Caki2 (cell line): ENCODE measurements at regions not wholly inside any gene's neighbourhood (a gene's known extent, or its start where the extent isn't known, plus 50 kb on each side); places are given as distances from the start of the nearest gene placed in this dataset.
"Not testable (repeated sequence)": the region's sequence is repeated elsewhere in the genome, so short reads cannot be mapped to it uniquely, and the experiment has no call there.

Experiments used
- DNase-seq: peaks from one replicate; pipeline ENCODE4 v3.0.0-alpha.2; 2015; ENCODE audit warnings: low read depth
- in situ Hi-C: cut with HindIII; loops from 2 replicates; pipeline ENCODE4 v1.10.0; 2016; ENCODE audit warnings: low sequenced_read_pairs, low pct_unique_long_range_greater_than_20kb, mixed read lengths

DNA sequence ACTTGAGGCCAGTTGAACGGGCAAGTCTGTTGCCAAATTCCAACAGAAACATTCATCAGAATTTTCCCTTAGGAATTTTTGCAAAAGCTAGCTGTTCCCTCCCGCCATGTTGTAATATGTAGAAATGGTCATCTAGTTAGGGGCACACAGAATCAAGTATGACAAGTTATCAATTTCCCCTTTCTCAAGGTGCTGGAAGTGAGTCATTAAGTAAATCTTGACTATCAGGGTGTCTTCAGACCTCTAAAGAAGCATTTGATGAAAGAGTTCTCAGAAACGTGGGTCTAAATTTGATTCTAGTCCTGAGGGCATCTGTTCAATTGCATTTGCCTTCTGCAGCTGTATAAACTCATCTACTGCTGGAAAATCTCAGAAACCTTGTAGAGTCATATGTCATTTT lies 123.4 kb upstream of the FRMD4B start:
- in situ Hi-C loops, result no loop called here
- DNase-seq, result no peak

DNA sequence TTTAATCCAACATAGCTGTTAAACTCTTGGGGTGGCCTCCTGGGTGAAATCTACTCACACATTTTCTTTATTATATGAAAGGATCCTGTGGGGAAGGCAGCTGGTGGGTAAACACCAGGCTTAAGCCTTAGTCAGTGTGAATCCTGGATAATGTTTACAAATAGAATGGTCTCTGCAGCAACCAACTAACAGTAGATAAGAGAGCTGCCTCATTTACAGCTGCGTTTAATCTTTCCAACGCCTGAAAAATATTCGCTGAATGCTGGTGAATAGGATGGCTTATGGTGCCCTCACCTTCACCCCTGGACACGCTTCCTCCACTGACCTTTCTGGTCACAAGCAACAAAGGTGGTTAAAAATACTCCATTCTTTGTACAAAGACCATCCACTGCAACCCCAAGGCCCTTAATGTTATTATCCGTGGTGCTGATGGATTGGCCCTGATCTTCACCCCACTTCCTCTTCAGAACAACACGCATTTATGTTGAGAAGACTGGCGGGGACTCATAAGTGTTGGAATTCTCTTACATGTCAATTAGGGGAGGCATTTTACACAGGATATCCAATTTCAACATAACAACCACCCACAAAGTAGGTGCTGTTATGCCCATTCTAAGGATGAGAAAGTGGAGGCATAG lies 120.0 kb upstream of the FRMD4B start:
- in situ Hi-C loops, result no loop called here

DNA sequence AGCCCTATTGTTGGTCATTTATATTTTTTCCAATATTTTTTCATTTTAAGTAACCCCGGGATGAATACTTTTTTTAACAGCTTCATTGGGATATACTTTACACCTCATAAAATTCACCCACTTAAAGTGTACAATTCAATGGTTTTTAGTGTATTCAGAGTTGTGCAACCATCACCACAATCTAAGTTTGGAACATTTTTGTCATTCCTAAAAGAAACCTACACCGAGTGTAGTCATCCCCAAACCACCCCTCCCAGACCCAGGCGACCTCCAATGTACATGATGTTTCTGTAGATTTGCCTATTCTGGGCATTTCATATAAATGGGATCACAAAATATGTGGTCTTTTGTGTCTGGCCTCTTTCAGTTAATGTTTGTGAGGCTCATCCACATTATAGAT lies 118.3 kb upstream of the FRMD4B start:
- in situ Hi-C loops, result no loop called here
- no peak for DNase-seq

More for the DNA sequence above, 120.0 kb upstream of the FRMD4B start:
- DNase-seq, result no peak

DNA sequence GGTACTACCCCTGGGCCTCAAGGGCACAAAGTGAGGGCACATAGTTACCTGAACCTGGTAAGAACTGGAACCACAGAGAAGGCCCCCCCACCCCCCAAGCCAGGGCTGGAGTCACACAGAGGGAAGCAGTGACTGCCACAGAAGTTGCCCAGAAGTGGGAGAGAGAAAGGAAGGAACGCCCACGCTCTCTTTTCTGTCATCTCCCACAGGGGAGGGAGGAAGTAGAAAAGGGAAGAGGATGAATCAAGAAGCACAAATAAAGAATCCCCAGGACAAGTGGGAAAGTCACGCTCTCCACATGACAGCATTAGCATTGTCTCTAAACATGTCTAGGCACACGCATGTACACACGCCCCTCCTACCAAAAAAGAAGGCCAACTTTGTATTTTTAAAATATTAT lies 114.7 kb upstream of the FRMD4B start:
- in situ Hi-C loops, result no loop called here
- no peak for DNase-seq

DNA sequence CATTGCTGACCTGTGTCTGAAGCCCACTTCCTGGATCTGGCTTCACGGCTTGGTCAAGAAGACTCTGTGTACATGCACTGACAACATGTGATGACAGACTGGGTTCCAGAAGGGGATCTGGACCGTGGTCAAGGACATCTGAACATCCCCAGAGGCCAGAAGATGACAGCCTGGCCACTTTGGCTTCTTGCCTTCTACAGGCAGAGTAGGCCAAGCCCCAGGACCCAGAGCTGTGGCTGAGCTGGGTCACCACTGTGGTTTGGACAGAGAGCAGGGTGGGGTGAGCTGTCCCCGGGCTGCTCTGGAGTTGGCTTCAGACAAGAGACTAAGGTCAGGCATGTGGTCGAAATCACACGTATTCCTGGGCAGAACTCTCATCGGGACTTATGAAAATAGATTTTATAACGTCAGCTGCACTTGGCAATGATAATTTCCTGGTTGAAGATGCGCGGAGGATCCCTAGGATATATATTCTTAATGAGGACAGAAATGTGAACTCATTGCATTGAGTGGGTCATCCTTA lies 114.1 kb upstream of the FRMD4B start:
- in situ Hi-C loops, result no loop called here
- no peak for DNase-seq

DNA sequence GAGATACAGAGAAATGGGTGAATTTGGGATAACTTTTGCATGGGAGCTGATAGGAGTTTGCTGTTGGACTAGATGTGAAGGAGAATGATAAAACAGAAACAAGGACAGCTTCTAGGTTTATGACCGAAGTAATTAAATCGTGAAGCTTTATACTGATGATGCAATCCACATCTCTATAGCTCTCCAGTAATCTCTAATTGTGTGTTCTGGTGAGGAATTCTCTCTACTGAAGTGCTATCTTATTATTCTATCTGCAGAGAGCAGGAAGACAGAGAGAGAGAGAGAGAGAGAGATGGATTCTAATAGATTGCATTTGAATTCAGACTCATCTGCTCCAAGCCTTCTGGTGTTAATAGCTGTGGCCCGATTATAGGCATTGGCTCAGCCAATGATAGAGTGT lies 113.5 kb upstream of the FRMD4B start:
- no peak for DNase-seq
- in situ Hi-C loops, result no loop called here

DNA sequence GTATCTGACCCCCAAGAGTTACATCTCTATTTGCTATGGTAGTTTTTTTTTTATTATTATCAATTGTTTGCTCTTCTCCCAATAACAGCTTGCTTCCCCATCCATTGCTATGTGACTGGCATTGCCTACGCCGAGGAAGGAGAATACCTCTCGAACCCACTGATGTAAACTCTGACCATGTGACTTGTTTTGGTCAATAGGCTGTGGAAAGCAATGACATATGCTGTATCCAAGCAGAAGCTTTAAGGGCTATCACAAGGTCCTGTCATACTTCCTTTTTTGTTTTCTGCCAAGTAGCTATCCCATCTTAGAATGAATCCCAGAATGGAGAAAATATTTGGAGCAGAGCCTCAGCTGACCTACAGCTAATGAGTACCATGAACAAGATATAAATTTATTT lies 111.0 kb upstream of the FRMD4B start:
- no peak for DNase-seq
- in situ Hi-C loops, result no loop called here

DNA sequence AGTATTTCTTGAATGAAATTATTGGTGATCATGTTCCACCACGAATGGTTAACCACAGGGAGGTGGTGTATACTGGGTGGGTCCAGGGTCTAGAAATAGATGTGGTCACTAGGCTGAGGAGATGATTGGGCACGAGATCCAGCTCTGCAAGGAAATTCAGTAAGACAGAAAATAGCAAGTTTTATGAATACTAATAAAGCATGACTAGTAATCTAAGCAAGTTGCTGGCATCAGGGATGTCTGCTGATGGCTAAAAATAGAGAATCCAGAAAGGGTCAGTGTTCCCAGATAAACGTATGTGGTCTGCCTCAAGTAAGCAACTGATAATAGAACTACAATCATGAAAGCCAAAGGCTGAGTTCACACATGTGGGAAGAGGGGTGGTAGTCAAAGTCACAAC lies 108.3 kb upstream of the FRMD4B start:
- in situ Hi-C loops, result no loop called here
- DNase-seq, result no peak

DNA sequence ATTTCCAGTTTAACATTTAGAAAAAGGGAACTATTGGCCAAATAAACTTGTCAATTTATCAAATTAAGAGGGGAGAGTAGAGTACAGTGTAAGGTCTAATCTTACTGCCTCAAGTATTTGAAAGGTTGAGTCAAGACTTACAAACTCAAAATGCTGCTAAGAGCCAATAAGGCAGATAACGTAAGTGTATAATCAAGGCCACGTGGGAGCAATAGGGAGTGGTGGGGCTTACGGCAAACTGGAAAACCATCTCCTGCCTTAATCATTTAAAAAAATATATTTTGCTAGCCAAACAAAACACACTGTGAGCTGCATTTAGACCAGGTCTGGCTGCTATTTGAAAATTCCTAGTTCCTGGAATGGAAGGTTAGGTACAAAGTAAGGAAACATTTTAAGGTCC lies 107.3 kb upstream of the FRMD4B start:
- no peak for DNase-seq
- in situ Hi-C loops, result no loop called here

DNA sequence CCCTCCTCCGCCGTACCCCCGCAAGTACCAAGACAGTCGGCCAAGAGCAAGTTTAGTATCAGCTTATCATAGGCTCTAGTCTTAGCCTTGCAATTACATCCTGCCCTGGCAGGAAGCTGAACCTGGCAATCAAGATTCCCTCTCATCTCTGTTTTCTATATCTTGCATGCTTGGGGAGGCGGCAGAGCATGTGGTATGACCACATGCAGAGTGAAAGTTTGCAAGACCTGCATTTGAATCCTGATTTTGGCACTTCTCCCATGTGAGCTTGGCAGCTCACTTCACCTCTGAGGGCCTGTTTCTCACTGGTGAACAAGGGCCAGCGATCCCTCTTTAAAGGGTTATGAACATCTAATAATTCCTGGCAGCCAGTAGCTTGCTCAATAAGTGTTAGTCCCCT lies 106.1 kb upstream of the FRMD4B start:
- no peak for DNase-seq
- in situ Hi-C loops, result no loop called here

DNA sequence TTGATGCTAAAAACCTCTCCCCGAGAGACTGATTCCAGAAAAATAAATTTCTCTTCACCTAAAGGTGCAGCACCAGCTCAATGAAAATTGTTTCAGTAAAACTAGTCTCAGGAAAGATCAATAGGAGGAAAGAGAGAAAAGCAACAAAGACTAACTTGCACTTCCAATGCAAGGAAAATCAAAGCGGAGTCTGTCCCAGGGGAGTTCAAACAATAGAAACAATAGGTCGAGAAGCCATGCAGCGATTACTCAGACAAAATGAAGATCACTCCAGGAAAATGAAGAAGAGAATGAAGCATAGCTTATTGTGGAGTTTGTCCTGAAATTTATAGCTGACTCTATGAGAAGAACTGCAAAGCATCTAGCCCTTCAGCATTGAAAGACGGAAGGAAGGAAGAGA lies 105.1 kb upstream of the FRMD4B start:
- in situ Hi-C loops, result no loop called here
- DNase-seq, result no peak

DNA sequence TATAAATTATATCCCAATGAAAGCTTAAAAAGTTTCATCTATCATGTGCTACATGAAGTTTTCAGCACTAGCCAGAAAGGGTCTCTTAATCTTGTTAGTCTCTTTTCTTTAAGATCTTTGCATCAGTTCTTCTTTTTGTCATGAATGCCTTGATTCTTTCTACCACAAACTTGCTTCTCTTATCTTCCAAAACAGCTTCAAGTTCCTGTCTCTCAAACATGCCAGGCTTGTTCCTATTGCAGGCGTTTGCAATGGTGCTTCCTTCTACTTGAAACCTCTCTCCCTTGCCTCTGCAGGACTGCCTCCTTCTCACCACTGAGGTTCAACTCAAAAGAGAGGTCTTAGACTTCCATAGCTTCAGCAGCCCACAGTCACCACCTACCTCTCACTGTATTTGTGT lies 104.3 kb upstream of the FRMD4B start:
- no peak for DNase-seq
- in situ Hi-C loops, result no loop called here

DNA sequence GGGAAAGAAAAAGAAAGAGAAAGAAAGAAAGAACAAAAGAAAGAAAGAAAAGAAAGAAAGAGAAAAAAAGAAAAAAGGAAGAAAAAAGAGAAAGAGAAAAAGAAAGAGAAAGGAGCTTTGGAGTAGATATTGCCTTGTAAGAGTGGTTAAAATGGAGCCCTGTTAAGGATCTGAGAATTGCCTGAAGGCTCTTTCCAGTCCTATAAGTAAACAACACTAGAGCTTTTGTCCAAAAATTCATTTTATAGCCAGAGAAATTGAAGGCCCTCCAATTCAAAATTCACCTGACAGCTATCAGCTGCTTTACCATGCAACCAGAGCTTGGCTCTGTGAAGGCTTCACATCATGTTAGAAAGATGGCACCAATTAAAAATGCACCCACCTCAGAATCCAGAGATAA lies 102.1 kb upstream of the FRMD4B start:
- in situ Hi-C loops, result no loop called here
- DNase-seq, result no peak

DNA sequence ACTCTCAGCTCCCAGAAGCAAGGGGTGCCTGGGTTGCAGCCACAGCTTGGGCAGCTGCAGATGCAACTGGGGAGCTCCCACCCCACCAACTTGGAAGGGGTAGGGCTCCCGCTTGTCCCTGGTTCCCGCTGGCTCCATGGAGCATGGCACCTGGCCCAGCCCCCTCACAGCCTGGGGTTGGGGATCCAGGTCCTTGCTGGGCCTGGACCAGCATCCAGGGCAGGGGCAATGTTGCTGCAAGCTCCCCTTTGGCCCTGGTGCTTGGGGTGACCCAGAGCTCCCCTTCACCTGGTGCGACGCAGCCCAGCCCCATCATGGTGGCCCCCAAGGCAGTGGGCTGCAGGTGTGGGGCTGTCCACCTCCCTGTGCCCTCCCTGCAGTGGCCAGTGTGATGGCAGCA lies 99.6 kb upstream of the FRMD4B start:
- DNase-seq, result no peak
- in situ Hi-C loops, result no loop called here

DNA sequence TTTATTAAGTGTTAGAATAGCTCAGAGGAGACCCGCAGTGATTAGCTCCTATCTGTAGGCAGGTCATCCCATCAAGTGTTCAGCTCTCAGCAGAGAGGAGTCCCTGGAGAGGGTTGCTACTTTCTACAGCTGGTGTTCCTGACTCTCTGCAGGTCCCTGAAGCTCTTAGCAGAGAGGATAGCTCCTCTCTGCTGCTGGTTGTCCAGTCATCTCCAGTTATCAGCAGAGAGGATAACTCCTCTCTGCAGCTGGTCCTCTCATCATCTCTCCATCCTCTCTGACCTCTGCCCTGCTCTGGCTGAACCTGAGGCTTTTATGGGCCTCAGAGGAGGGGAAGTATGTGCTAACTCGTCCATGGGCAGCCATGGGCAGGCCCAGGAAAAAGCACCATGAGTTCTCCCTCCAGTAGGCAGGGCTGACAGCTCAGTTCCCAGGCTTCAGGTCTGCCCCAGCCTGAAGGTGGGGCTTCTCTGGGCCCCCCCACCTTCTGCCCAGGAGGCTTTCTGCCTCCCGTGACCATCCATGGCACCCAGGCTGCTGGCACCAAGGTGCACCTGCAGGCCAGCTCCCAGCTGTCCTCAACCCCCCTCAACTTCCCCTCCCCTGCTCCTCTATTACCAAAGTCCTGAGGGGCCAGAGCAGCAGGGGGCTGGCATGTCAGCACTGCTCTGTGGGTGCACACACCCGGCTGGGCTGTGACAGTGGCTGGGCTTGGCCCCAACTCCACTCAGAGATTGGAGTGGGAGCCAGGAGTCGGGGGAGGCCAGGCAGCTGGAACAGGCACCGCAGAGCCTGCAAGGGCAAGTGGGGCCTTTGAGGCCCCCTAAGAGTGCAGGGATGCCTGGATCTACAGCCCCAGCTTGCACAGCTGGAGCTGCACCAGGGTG lies 98.9 kb upstream of the FRMD4B start:
- in situ Hi-C loops, result no loop called here

DNA sequence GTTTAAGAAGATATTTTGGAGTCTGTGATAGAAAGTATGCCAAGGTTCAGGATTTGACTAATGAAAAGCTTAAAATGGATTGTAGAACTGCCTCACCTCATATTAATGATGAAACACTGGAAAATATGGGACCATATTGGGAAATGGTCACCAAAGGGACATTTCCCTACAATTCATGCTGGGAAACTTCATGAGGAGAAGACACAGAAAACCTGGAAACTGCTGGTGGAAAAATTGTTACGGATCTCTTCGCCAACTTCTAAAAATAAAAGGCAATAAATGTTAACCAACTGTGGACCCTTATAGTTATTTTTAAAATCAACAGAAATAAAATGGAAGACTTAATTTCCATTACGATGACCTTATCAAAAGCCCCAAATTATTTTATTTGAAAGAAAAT lies 97.6 kb upstream of the FRMD4B start:
- in situ Hi-C loops, result no loop called here
- no peak for DNase-seq

More for the DNA sequence above, 98.9 kb upstream of the FRMD4B start:
- no peak for DNase-seq

DNA sequence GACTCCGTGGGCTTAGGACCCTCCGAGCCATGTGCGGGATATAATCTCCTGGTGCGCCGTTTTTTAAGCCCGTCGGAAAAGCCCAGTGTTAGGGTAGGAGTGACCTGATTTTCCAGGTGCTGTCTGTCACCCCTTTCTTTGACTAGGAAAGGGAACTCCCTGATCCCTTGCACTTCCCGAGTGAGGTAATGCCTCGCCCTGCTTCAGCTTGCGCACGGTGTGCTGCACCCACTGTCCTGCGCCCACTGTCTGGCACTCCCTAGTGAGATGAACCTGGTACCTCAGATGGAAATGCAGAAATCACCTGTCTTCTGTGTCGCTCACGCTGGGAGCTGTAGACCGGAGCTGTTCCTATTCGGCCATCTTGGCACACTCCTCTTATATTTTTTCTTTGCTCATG lies 95.1 kb upstream of the FRMD4B start:
- in situ Hi-C loops, DNase-seq: not testable (repeated sequence)

DNA sequence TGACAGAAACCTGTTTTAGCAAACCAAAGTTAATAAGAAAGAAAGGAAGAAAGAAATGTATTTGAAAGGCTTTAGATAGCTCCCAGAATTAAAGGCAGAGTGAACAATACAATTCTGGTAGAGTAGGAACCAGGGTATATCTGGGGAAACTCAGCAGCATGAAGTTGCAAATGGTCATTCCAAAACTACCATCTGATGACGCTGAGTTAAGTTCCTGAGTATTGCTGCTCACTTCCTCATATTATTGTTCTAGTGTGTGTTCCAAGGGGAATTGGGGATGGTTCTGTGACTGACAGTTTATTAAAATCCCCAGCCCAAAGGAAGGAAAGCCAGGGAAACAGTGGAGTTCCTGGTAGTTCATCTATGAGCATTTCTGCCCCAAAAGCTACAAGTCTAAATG lies 88.3 kb upstream of the FRMD4B start:
- in situ Hi-C loops, result no loop called here

DNA sequence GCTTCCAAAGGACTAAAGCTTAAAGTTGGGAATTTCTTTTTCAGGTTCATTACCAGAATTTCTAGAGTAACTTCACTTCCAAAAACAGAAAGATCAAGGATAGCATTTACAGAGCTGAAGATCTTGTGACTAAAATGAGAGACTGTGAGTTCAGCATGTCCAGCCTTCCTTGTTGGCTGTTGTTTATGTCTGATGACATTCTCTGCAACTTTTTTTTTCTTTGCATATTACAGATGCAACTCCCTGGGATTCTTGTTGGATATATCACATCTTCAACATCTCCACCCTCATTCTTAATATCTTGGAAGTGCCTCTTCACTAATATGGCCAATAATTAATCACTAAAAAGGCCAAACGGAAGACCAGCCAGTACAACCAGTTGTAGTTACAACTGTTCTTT lies 86.2 kb upstream of the FRMD4B start:
- no peak for DNase-seq
- in situ Hi-C loops, result no loop called here

More for the DNA sequence above, 88.3 kb upstream of the FRMD4B start:
- no peak for DNase-seq

DNA sequence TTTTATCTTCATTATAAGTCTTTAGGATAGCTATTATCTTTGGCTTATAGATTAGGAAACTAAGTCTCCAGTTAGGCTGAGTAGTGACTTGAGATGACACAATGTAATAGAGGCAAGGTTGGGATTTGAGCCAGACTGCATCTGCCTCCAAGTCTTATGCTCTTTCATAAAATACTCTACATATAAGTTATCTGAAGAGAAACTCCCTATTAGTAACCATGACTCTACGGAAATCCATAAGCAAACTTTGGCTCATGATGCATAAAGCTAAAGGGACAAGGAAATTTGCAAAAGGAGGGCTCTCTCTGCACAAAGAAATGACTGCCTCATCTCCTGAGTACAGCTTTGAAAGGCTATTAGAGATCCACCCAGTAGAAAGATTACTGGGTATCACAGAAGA lies 77.6 kb upstream of the FRMD4B start:
- DNase-seq, result no peak
- in situ Hi-C loops, result no loop called here
